22Rv1 (cell line): ENCODE measurements at regions not wholly inside any gene's neighbourhood (a gene's known extent, or its start where the extent isn't known, plus 50 kb on each side); places are given as distances from the start of the nearest gene placed in this dataset.

Source experiments
- H3K27ac ChIP-seq: fragments of 450-650 bp; 2 replicates; pipeline ENCODE4 v1.5.1; 2017
- CTCF ChIP-seq: fragments of 450-650 bp; IDR thresholded peaks from 2 replicates; pipeline ENCODE4 v1.5.1; 2017; ENCODE audit warnings: mild to moderate bottlenecking
- ZFX ChIP-seq: fragments of 450-650 bp; IDR thresholded peaks from 2 replicates; pipeline ENCODE4 v1.6.1; 2017; ENCODE audit warnings: antibody characterized with exemption, borderline replicate concordance

- no peak overlapping the region for H3K27ac ChIP-seq
Observed at GRCh38 chr1:5522531-5523145, 469.6 kb downstream of the NPHP4 start.

GRCh38 chr1:5519366-5520135 is 472.7 kb downstream of the NPHP4 start:
- no peak for TF ChIP-seq CTCF
- no peak for TF ChIP-seq ZFX
- H3K27ac ChIP-seq: no peak overlapping the region

More at GRCh38 chr1:5522531-5523145, 469.6 kb downstream of the NPHP4 start:
- TF ChIP-seq CTCF (no peak), ZFX (no peak)

GRCh38 chr1:5516756-5517155 is 475.5 kb downstream of the NPHP4 start:
- H3K27ac ChIP-seq: no peak overlapping the region
- no peak for TF ChIP-seq ZFX

- TF ChIP-seq CTCF (no peak), ZFX (no peak)
- H3K27ac ChIP-seq: no peak overlapping the region
Observed at GRCh38 chr1:5515501-5515900, 476.7 kb downstream of the NPHP4 start.

- TF ChIP-seq ZFX (no peak), CTCF (peak; percentile 100)
- no peak overlapping the region for H3K27ac ChIP-seq
Observed at GRCh38 chr1:5514527-5515183, 477.6 kb downstream of the NPHP4 start.

- TF ChIP-seq CTCF: no peak
- TF ChIP-seq ZFX: no peak
Observed at GRCh38 chr1:5513846-5514526, 478.2 kb downstream of the NPHP4 start.

GRCh38 chr1:5513179-5513578 is 479.0 kb downstream of the NPHP4 start:
- TF ChIP-seq CTCF: no peak
- TF ChIP-seq ZFX: no peak
- H3K27ac ChIP-seq: no peak overlapping the region

More at GRCh38 chr1:5513846-5514526, 478.2 kb downstream of the NPHP4 start:
- no peak overlapping the region for H3K27ac ChIP-seq
